ENCODE measurements at regions not wholly inside any gene's neighbourhood (a gene's known extent, or its start where the extent isn't known, plus 50 kb on each side); places are given as distances from the start of the nearest gene placed in this dataset.

GRCh38 chr1:57520743-57521515, 97.1 kb upstream of the DAB1 start:
- WGBS, 2 experiments (ENCODE audit: low coverage in 1 of 2, low lambda C conversion rate in 2 of 2, missing lambda C conversion rate in 2 of 2) = 20 to 23% methylated on average over 5 of the region's 5 CpGs

DNA sequence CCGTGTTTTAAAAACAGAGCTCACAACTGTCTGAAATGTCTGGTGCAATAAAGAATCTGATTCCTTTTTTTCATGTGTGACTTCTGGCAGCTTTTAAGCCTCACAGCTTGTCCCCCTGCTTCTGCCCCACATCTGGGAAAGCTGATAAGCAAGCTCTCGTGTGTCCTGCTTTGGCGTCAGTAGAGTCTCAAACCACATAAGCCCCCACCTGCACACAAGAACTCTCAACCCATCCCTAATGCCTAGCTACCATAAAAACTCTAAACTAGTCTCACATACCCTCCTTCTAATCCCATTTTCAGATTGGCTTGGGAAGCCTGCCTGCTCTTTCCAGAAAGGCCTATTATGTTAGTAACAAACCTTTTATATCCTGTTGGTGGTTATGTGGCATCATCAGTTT, 94.6 kb upstream of the DAB1 start:
- Histone ChIP-seq H3K27ac (no peak overlapping the region), H3K9me3 (ENCODE audit: low read depth) (no peaks in the 10 kb centered on the region), H3F3A (ENCODE audit: insufficient read depth) (no peaks in the 10 kb centered on the region), H3K9ac (no peak overlapping the region), H3K27me3 (replicated peaks; ENCODE audit: insufficient read depth) (no peaks in the 10 kb centered on the region), H3K79me2 (ENCODE audit: insufficient read depth) (no peaks in the 10 kb centered on the region), H3K9me2 (ENCODE audit: insufficient read depth) (no peaks in the 10 kb centered on the region), H3K36me3 (ENCODE audit: low read depth) (no peaks in the 10 kb centered on the region), H3K4me2 (ENCODE audit: unreplicated experiment) (no peak overlapping the region), H3K4me3 (no peak overlapping the region), H2AFZ (no peak overlapping the region), H4K20me1 (ENCODE audit: insufficient read depth) (no peaks in the 10 kb centered on the region), H3K4me1 (ENCODE audit: insufficient read depth) (no peaks in the 10 kb centered on the region)
- in situ Hi-C loops (cut with MboI) = no loop called here
- TF ChIP-seq EZH2phosphoT487 (IDR thresholded peaks at IDR 0.05; ENCODE audit: insufficient read depth, low read depth) = no peak
- no peak for TF ChIP-seq EZH2 (IDR thresholded peaks at IDR 0.05; ENCODE audit: insufficient read depth, poor library complexity, severe bottlenecking)
- DNase-seq = no peak
- WGBS, 2 experiments (ENCODE audit: low coverage in 1 of 2, low lambda C conversion rate in 2 of 2, missing lambda C conversion rate in 2 of 2) = 62 to 68% methylated on average over 3 of the region's 3 CpGs

More at GRCh38 chr1:57520743-57521515, 97.1 kb upstream of the DAB1 start:
- no peaks in the 10 kb centered on the region for H3K27me3 ChIP-seq (replicated peaks; ENCODE audit: insufficient read depth)
- in situ Hi-C loops (cut with MboI) = no loop called here
- no peaks in the 10 kb centered on the region for H3K79me2 ChIP-seq (ENCODE audit: insufficient read depth)
- no peaks in the 10 kb centered on the region for H3K9me3 ChIP-seq (ENCODE audit: low read depth)
- no peaks in the 10 kb centered on the region for H3K36me3 ChIP-seq (ENCODE audit: low read depth)
- no peak overlapping the region for H3K4me2 ChIP-seq (ENCODE audit: unreplicated experiment)
- no peak overlapping the region for H3K4me3 ChIP-seq
- H3K27ac ChIP-seq = no peak overlapping the region
- H3K9ac ChIP-seq = no peak overlapping the region
- no peaks in the 10 kb centered on the region for H3F3A ChIP-seq (ENCODE audit: insufficient read depth)
- no peaks in the 10 kb centered on the region for H3K9me2 ChIP-seq (ENCODE audit: insufficient read depth)
- H4K20me1 ChIP-seq (ENCODE audit: insufficient read depth) = no peaks in the 10 kb centered on the region
- no peak for DNase-seq
- no peaks in the 10 kb centered on the region for H3K4me1 ChIP-seq (ENCODE audit: insufficient read depth)
- H2AFZ ChIP-seq = no peak overlapping the region
- TF ChIP-seq EZH2phosphoT487 (IDR thresholded peaks at IDR 0.05; ENCODE audit: insufficient read depth, low read depth) (no peak), EZH2 (IDR thresholded peaks at IDR 0.05; ENCODE audit: insufficient read depth, poor library complexity, severe bottlenecking) (no peak)

- Histone ChIP-seq H3K9me2 (ENCODE audit: insufficient read depth) (no peaks in the 10 kb centered on the region), H3K4me1 (ENCODE audit: insufficient read depth) (no peaks in the 10 kb centered on the region), H3K4me3 (no peak overlapping the region), H3K79me2 (ENCODE audit: insufficient read depth) (no peaks in the 10 kb centered on the region), H3K36me3 (ENCODE audit: low read depth) (no peaks in the 10 kb centered on the region), H3K4me2 (ENCODE audit: unreplicated experiment) (no peak overlapping the region), H3K9me3 (ENCODE audit: low read depth) (no peaks in the 10 kb centered on the region), H3F3A (ENCODE audit: insufficient read depth) (no peaks in the 10 kb centered on the region), H3K27ac (no peak overlapping the region), H4K20me1 (ENCODE audit: insufficient read depth) (no peaks in the 10 kb centered on the region), H3K9ac (no peak overlapping the region), H2AFZ (no peak overlapping the region), H3K27me3 (replicated peaks; ENCODE audit: insufficient read depth) (no peaks in the 10 kb centered on the region)
- no peak for DNase-seq
- 44 to 45% methylated on average over 7 of the region's 7 CpGs for WGBS, 2 experiments (ENCODE audit: low coverage in 1 of 2, low lambda C conversion rate in 2 of 2, missing lambda C conversion rate in 2 of 2)
- no peak for TF ChIP-seq EZH2phosphoT487 (IDR thresholded peaks at IDR 0.05; ENCODE audit: insufficient read depth, low read depth)
- TF ChIP-seq EZH2 (IDR thresholded peaks at IDR 0.05; ENCODE audit: insufficient read depth, poor library complexity, severe bottlenecking) = no peak
- in situ Hi-C loops (cut with MboI) = no loop called here
Observed at GRCh38 chr1:57517587-57518374, 93.9 kb upstream of the DAB1 start.

DNA sequence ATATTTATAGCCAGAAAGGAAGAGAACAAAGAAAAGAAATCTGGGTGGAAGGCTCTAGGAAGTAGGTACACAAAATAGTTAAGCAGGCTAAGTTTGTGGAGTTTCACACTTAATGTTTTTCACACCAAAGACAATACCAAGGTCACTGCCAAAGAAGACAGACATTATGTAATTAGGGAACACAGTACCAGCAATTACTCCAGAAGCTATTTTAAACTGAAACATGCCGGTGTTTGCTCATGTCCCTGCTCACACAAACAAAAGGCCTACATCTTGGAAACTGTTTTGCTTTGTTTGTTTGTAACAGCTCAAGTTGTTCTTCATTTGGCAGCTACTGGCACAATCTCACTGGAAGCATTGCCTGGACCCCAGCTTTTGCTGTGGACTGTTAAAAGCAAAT, 88.5 kb upstream of the DAB1 start:
- H3K27me3 ChIP-seq (replicated peaks; ENCODE audit: insufficient read depth) = 0 out of 2 replicates have a peak, but pooled peaks cover 14% of the 10 kb centered on the region
- H3K79me2 ChIP-seq (ENCODE audit: insufficient read depth) = no peaks in the 10 kb centered on the region
- H3K9me2 ChIP-seq (ENCODE audit: insufficient read depth) = no peaks in the 10 kb centered on the region
- H3K4me1 ChIP-seq (ENCODE audit: insufficient read depth) = no peaks in the 10 kb centered on the region
- 0 to 5% methylated on average over 1 of the region's 1 CpG for WGBS, 2 experiments (ENCODE audit: low coverage in 1 of 2, low lambda C conversion rate in 2 of 2, missing lambda C conversion rate in 2 of 2)
- H3K4me3 ChIP-seq = no peak overlapping the region
- DNase-seq = no peak
- in situ Hi-C loops (cut with MboI) = no loop called here
- H3K36me3 ChIP-seq (ENCODE audit: low read depth) = no peaks in the 10 kb centered on the region
- H2AFZ ChIP-seq = no peak overlapping the region
- no peak overlapping the region for H3K9ac ChIP-seq
- no peaks in the 10 kb centered on the region for H4K20me1 ChIP-seq (ENCODE audit: insufficient read depth)
- no peaks in the 10 kb centered on the region for H3F3A ChIP-seq (ENCODE audit: insufficient read depth)
- H3K9me3 ChIP-seq (ENCODE audit: low read depth) = no peaks in the 10 kb centered on the region
- H3K4me2 ChIP-seq (ENCODE audit: unreplicated experiment) = no peak overlapping the region
- no peak overlapping the region for H3K27ac ChIP-seq
- TF ChIP-seq EZH2 (IDR thresholded peaks at IDR 0.05; ENCODE audit: insufficient read depth, poor library complexity, severe bottlenecking) = no peak
